GM12878 (cell line): ENCODE measurements at regions not wholly inside any gene's neighbourhood (a gene's known extent, or its start where the extent isn't known, plus 50 kb on each side); places are given as distances from the start of the nearest gene placed in this dataset.

ENCODE experiments used
- ATAC-seq: fragments of 200-7000 bp; cut with Tn5 transposase; 3 replicates; pipeline ENCODE4 v1.9.1; 2020; ENCODE audit warnings: mild to moderate bottlenecking, moderate library complexity
- BruUV-seq: library from RNA; stranded (reverse); fragments of 400-500 nt; replicated peaks from 2 replicates; lab custom pipeline; 2021; lab: Mats Ljungman, UMichigan
- CTCF ChIA-PET: fragments of 300-600 bp; sonication (Branson Sonifier 250); formaldehyde crosslinking; extraction: SDS; loops from one replicate; lab custom pipeline; 2021; ENCODE audit warnings: inconsistent platforms; lab: Yijun Ruan, JAX
- POLR2A ChIA-PET: fragments of 350-600 bp; formaldehyde crosslinking; extraction: SDS; loops from one replicate; lab custom pipeline; 2021; ENCODE audit warnings: inconsistent platforms; lab: Charles Lee
- RAD21 ChIA-PET: fragments of 300-600 bp; sonication (Branson Sonifier 250); formaldehyde crosslinking; loops from one replicate; lab custom pipeline; 2023; ENCODE audit warnings: antibody characterized with exemption; ENCODE audit not compliant: unreplicated experiment; lab: Charles Lee
- SMC1A ChIA-PET: fragments of 300-600 bp; sonication (Branson Sonifier 250); formaldehyde crosslinking; loops from one replicate; lab custom pipeline; 2023; ENCODE audit not compliant: unreplicated experiment, uncharacterized antibody; lab: Charles Lee
- DNase-seq: peaks from one replicate; pipeline ENCODE4 v3.0.0-alpha.2; 2011; ENCODE audit warnings: low read depth, low spot score
- FAIRE-seq: peaks from 3 replicates; lab custom pipeline; 2011; peaks lifted over from hg19 to GRCh38; lab: Jason Lieb, UNC
- H2AFZ ChIP-seq: 2 replicates; pipeline ENCODE4 v1.6.0; 2011; ENCODE audit warnings: low read depth, low read length, control low read depth; ENCODE audit not compliant: control insufficient read depth
- H3K27ac ChIP-seq: 2 replicates; pipeline ENCODE4 v1.5.1; 2011; ENCODE audit warnings: control low read depth; ENCODE audit not compliant: control insufficient read depth, insufficient read depth
- H3K27me3 ChIP-seq, 2 experiments: replicated peaks in 1 of 2; 2 replicates each; pipeline versions ENCODE4 v1.6.0 to v1.6.1; 2011; ENCODE audit warnings: low read length in 1 of 2; ENCODE audit not compliant: control insufficient read depth in 2 of 2, insufficient read depth in 2 of 2
- H3K36me3 ChIP-seq, 2 experiments: 2 replicates each; pipeline ENCODE4 v1.5.1; 2011; ENCODE audit warnings: low read length in 1 of 2; ENCODE audit not compliant: control insufficient read depth in 2 of 2, insufficient read depth in 2 of 2
- H3K4me1 ChIP-seq: 2 replicates; pipeline ENCODE4 v1.6.1; 2011; ENCODE audit warnings: mild to moderate bottlenecking, low read length, moderate library complexity, mixed read lengths; ENCODE audit not compliant: control insufficient read depth, insufficient read depth
- H3K4me2 ChIP-seq: 2 replicates; pipeline ENCODE4 v1.6.0; 2011; ENCODE audit warnings: control low read depth; ENCODE audit not compliant: control insufficient read depth, insufficient read depth
- H3K4me3 ChIP-seq: fragments of 200-600 bp; sonication (generic); 2 replicates; pipeline ENCODE4 v1.5.1; 2016
- H3K79me2 ChIP-seq: 2 replicates; pipeline ENCODE4 v1.6.0; 2011; ENCODE audit warnings: low read length; ENCODE audit not compliant: control insufficient read depth, insufficient read depth
- H3K9ac ChIP-seq: 2 replicates; pipeline ENCODE4 v1.8.0; 2011; ENCODE audit warnings: low read length, control low read depth, mixed read lengths; ENCODE audit not compliant: control insufficient read depth, insufficient read depth
- H3K9me3 ChIP-seq: replicated peaks from 3 replicates; pipeline ENCODE4 v1.5.1; 2011; ENCODE audit warnings: mild to moderate bottlenecking, low read length; ENCODE audit not compliant: control insufficient read depth, insufficient read depth
- H4K20me1 ChIP-seq: 2 replicates; pipeline ENCODE4 v1.6.0; 2011; ENCODE audit not compliant: control insufficient read depth, insufficient read depth
- BCLAF1 ChIP-seq: fragments of 450-650 bp; IDR thresholded peaks from 2 replicates; pipeline ENCODE4 v1.6.1; 2017; ENCODE audit warnings: antibody characterized with exemption, mild to moderate bottlenecking, moderate library complexity
- CREB1 ChIP-seq: IDR thresholded peaks from 2 replicates; pipeline ENCODE4 v1.6.1; 2012; ENCODE audit warnings: low read depth, mild to moderate bottlenecking, inconsistent platforms
- IKZF1 ChIP-seq: fragments of 450-650 bp; conservative IDR thresholded peaks from 2 replicates; pipeline ENCODE4 v1.6.1; 2017; ENCODE audit warnings: antibody characterized with exemption, mild to moderate bottlenecking
- MYC ChIP-seq: IDR thresholded peaks from 2 replicates; pipeline ENCODE4 v1.6.1; 2011; ENCODE audit warnings: mild to moderate bottlenecking, low read length, moderate library complexity, inconsistent platforms; ENCODE audit not compliant: insufficient read depth, insufficient replicate concordance, insufficient read length, severe bottlenecking
- POU2F2 ChIP-seq: IDR thresholded peaks from 3 replicates; pipeline ENCODE4 v1.6.1; 2011; ENCODE audit warnings: low read depth, mild to moderate bottlenecking, low read length, borderline replicate concordance
- SPI1 ChIP-seq: IDR thresholded peaks from 2 replicates; pipeline ENCODE4 v1.6.1; 2011; ENCODE audit warnings: low read depth, mild to moderate bottlenecking, low read length, moderate library complexity, borderline replicate concordance; ENCODE audit not compliant: insufficient read depth
- WGBS: methylation state at CpG from one replicate; pipeline ENCODE4 v1.1.6; 2016; ENCODE audit warnings: low lambda C conversion rate; ENCODE audit not compliant: insufficient replicate concordance, insufficient coverage; ENCODE audit errors: missing lambda C conversion rate; 5-methylcytosine and 5-hydroxymethylcytosine counted together
- in situ Hi-C: fragments of 300-500 bp; cut with MboI; formaldehyde crosslinking; loops from 9 replicates; pipeline ENCODE4 v1.14.3; 2018; ENCODE audit warnings: mixed read lengths
- intact Hi-C: fragments of 100-400 bp; cut with micrococcal nuclease; formaldehyde crosslinking; loops from one replicate; pipeline ENCODE4 v1.14.2; 2022; ENCODE audit not compliant: unreplicated experiment
- TF ChIP-seq, protein P1 (sequence below): IDR thresholded peaks from 2 replicates; pipeline ENCODE4 v1.6.1; 2012; ENCODE audit warnings: low read depth, low read length, improper control_type of control experiment

GRCh38 chr1:18039102-18039501 lies 68.5 kb upstream of the IGSF21 start (continued):
- TF ChIP-seq BCLAF1: no peak

DNA sequence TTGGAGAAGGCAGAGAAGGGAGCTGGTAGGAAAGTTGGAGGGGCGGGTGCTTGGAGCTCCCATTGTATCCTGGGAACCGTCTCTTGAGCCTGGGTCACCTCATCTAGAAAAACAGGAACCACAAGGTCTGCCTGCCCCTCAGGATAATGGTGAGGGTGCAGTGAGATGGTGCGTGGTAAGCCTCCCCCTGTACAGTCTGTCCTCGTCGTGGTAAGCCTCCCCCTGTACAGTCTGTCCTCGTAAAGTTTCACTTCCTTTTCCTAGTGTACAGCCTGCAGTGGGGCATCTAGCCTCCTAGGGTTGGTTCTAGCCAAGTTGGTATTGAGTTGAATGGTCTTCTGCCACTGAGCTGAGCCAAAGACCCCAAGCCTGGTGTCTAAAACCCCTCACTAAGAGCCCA lies 66.5 kb upstream of the IGSF21 start:
- ATAC-seq: peak; percentile 81
- Histone ChIP-seq H3K4me1 (no peaks in the 10 kb centered on the region), H4K20me1 (no peaks in the 10 kb centered on the region), H3K4me2 (no peak overlapping the region), H3K9me3 (no peaks in the 10 kb centered on the region), H3K4me3 (no peak overlapping the region), H3K79me2 (no peaks in the 10 kb centered on the region), H3K9ac (no peak overlapping the region), H3K27ac (no peak overlapping the region), H3K27me3 (0 out of 4 replicates have a peak, but pooled peaks cover 0 to 2% of the 10 kb centered on the region in 2 experiments), H3K36me3 (no peaks in the 10 kb centered on the region), H2AFZ (no peak overlapping the region)
- POLR2A ChIA-PET: no interaction called here
- no peak for DNase-seq
- 0% methylated on average over 6 of the region's 6 CpGs for WGBS
- SMC1A ChIA-PET: no interaction called here
- CTCF ChIA-PET: no interaction called here
- TF ChIP-seq MYC: no peak
- TF ChIP-seq POU2F2: no peak
- TF ChIP-seq SPI1: peak; percentile 90
- TF ChIP-seq, protein P1, sequence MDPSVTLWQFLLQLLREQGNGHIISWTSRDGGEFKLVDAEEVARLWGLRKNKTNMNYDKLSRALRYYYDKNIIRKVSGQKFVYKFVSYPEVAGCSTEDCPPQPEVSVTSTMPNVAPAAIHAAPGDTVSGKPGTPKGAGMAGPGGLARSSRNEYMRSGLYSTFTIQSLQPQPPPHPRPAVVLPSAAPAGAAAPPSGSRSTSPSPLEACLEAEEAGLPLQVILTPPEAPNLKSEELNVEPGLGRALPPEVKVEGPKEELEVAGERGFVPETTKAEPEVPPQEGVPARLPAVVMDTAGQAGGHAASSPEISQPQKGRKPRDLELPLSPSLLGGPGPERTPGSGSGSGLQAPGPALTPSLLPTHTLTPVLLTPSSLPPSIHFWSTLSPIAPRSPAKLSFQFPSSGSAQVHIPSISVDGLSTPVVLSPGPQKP: no peak
- no peak for TF ChIP-seq CREB1
- no peak for TF ChIP-seq IKZF1
- in situ Hi-C loops: no loop called here
- no peak for FAIRE-seq
- RAD21 ChIA-PET: no interaction called here
- intact Hi-C loops: no loop called here
- no TSS peak for BruUV-seq
